ENCODE measurements at regions not wholly inside any gene's neighbourhood (a gene's known extent, or its start where the extent isn't known, plus 50 kb on each side); places are given as distances from the start of the nearest gene placed in this dataset.

DNA sequence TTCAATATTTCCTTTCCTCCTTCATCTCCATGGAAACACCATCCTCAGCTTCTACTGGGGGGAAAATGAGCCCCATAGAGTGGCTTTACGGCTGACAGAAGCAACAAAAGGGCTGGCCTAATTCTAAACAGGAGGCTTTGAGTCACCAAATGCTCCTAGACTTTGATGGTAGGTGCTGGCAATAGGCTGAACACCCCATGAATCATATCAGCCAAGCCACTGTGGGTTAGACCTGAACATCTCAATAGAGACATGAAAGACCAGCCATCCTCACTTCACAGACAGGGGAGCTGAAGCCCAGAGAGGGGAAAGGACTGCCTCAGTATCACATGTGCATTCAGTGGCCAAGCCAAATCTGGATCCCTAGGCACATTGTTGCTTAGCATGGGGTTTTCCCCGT lies 107.6 kb downstream of the AMER1 start:
- H3K27ac Mint-ChIP-seq = no peak overlapping the region
- no peaks in the 10 kb centered on the region for H3K36me3 Mint-ChIP-seq
- no peak overlapping the region for H3K4me3 Mint-ChIP-seq
- no peaks in the 10 kb centered on the region for H3K27me3 Mint-ChIP-seq
- POLR2A ChIA-PET = no interaction called here
- DNase-seq = no peak
- H3K9me3 Mint-ChIP-seq = no peaks in the 10 kb centered on the region
- intact Hi-C loops (cut with micrococcal nuclease) = no loop called here
- H3K4me1 Mint-ChIP-seq (ENCODE audit: low read depth) = no peaks in the 10 kb centered on the region
- CTCF ChIA-PET = no interaction called here

DNA sequence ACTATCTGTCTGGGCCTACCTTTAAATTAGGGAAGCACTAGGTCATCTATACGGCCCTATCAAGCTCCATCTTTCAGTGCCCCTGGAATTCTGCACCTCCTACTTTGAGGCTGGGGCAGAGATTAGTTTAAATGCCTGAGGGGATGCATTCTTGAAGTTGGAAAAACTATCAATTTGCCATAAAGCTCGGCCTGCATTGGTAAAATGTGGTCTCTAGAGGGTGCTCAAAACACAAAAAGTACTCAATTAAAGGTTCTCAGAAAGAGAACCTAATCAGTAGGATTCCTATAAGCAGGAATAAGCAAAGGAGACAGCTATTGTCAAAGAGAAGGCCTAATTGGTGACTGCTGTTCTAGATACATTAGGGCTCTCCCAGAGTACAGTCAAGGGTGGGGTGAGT lies 111.7 kb downstream of the AMER1 start:
- H3K27ac Mint-ChIP-seq = no peak overlapping the region
- intact Hi-C loops (cut with micrococcal nuclease) = no loop called here
- no peaks in the 10 kb centered on the region for H3K27me3 Mint-ChIP-seq
- POLR2A ChIA-PET = no interaction called here
- CTCF ChIA-PET = interaction anchor here (1.2 kb wide), 1 partner anchor 257 kb away, joined by 3 read pairs; no protein-coding TSS in a partner anchor
- no peak for DNase-seq
- H3K9me3 Mint-ChIP-seq = peaks cover 3% of the 10 kb centered on the region
- no peaks in the 10 kb centered on the region for H3K36me3 Mint-ChIP-seq
- H3K4me3 Mint-ChIP-seq = no peak overlapping the region
- no peaks in the 10 kb centered on the region for H3K4me1 Mint-ChIP-seq (ENCODE audit: low read depth)
